Keratinocyte (primary cell): ENCODE measurements at regions not wholly inside any gene's neighbourhood (a gene's known extent, or its start where the extent isn't known, plus 50 kb on each side); places are given as distances from the start of the nearest gene placed in this dataset.

Experiments
- DNase-seq: peaks from one replicate; pipeline ENCODE4 v3.0.0-alpha.2; 2011; ENCODE audit warnings: low read depth, missing footprints, low spot score
- FAIRE-seq: peaks from 2 replicates; lab custom pipeline; 2011; peaks lifted over from hg19 to GRCh38; lab: Jason Lieb, UNC
- H2AFZ ChIP-seq: 2 replicates; pipeline ENCODE4 v1.6.0; 2012; ENCODE audit warnings: low read length, control low read depth, inconsistent platforms; ENCODE audit not compliant: control insufficient read depth
- H3K27ac ChIP-seq: 2 replicates; pipeline ENCODE4 v1.5.1; 2011; ENCODE audit warnings: low read length; ENCODE audit not compliant: control insufficient read depth, insufficient read depth
- H3K27me3 ChIP-seq: 3 replicates; pipeline ENCODE4 v1.6.0; 2011; ENCODE audit warnings: low read length; ENCODE audit not compliant: control insufficient read depth, insufficient read depth; ENCODE audit errors: extremely low read depth
- H3K36me3 ChIP-seq, 2 experiments: 2 replicates in 1 of 2; 3 replicates in 1 of 2; pipeline ENCODE4 v1.5.1; 2011; ENCODE audit warnings: low read length in 2 of 2, mild to moderate bottlenecking in 1 of 2; ENCODE audit not compliant: control insufficient read depth in 2 of 2, insufficient read depth in 2 of 2; ENCODE audit errors: extremely low read depth in 1 of 2
- H3K4me1 ChIP-seq: 3 replicates; pipeline ENCODE4 v1.5.1; 2011; ENCODE audit warnings: low read length; ENCODE audit not compliant: control insufficient read depth, insufficient read depth; ENCODE audit errors: extremely low read depth
- H3K4me2 ChIP-seq: 3 replicates; pipeline ENCODE4 v1.6.0; 2011; ENCODE audit warnings: low read depth, low read length; ENCODE audit not compliant: control insufficient read depth, insufficient read depth; ENCODE audit errors: extremely low read depth
- H3K4me3 ChIP-seq, 3 experiments: fragments of 200-600 bp in 1 of 3; sonication (generic) in 1 of 3; 2 replicates in 2 of 3; 3 replicates in 1 of 3; pipeline ENCODE4 v1.5.1; 2011 to 2016; ENCODE audit warnings: low read length in 3 of 3, mild to moderate bottlenecking in 3 of 3, control low read depth in 2 of 3, inconsistent platforms in 1 of 3, low read depth in 1 of 3, mixed read lengths in 1 of 3, mixed run types in 1 of 3, moderate library complexity in 1 of 3; ENCODE audit not compliant: control insufficient read depth in 2 of 3, insufficient read depth in 2 of 3; ENCODE audit errors: extremely low read depth in 1 of 3
- H3K79me2 ChIP-seq: 2 replicates; pipeline ENCODE4 v1.6.0; 2012; ENCODE audit warnings: low read length; ENCODE audit not compliant: control insufficient read depth, insufficient read depth
- H3K9ac ChIP-seq: 3 replicates; pipeline ENCODE4 v1.6.0; 2011; ENCODE audit warnings: low read length; ENCODE audit not compliant: control insufficient read depth, insufficient read depth; ENCODE audit errors: extremely low read depth
- H3K9me1 ChIP-seq: 3 replicates; pipeline ENCODE4 v1.6.0; 2011; ENCODE audit warnings: low read length; ENCODE audit not compliant: control insufficient read depth, insufficient read depth; ENCODE audit errors: extremely low read depth
- H3K9me3 ChIP-seq: 2 replicates; pipeline ENCODE4 v1.5.1; 2012; ENCODE audit warnings: low read depth, low read length; ENCODE audit not compliant: control insufficient read depth
- H4K20me1 ChIP-seq: 3 replicates; pipeline ENCODE4 v1.6.0; 2011; ENCODE audit warnings: low read length; ENCODE audit not compliant: control insufficient read depth, insufficient read depth; ENCODE audit errors: extremely low read depth
- CTCF ChIP-seq, 3 experiments: IDR thresholded peaks in 1 of 3; conservative IDR thresholded peaks in 1 of 3; optimal IDR thresholded peaks in 1 of 3; 2 replicates in 2 of 3; 3 replicates in 1 of 3; pipeline versions ENCODE3 to v1.5.1; 2011; ENCODE audit warnings: low read length in 3 of 3, mild to moderate bottlenecking in 3 of 3, moderate library complexity in 2 of 3, control low read depth in 1 of 3, inconsistent platforms in 1 of 3; ENCODE audit not compliant: insufficient read depth in 2 of 3; ENCODE audit errors: extremely low read depth in 1 of 3
- EZH2 ChIP-seq: IDR thresholded peaks from one replicate; pipeline ENCODE4 v1.6.1; 2012; ENCODE audit warnings: inconsistent platforms, mild to moderate bottlenecking, low read length, moderate library complexity
- dilution Hi-C: fragments of 300-500 bp; cut with MboI; formaldehyde crosslinking; loops from one replicate; pipeline ENCODE4 v1.7.0; 2020; ENCODE audit warnings: low sequenced_read_pairs; ENCODE audit not compliant: extremely low pct_ligation_motif_present

- H3K36me3 ChIP-seq, result no peaks in the 10 kb centered on the region
- TF ChIP-seq CTCF (optimal IDR thresholded peaks at IDR 0.05 in 1 of 3, IDR thresholded peaks at IDR 0.05 in 1 of 3, conservative IDR thresholded peaks at IDR 0.05 in 1 of 3; ENCODE audit: extremely low read depth in 1 of 3, insufficient read depth in 2 of 3, low read length in 3 of 3) (no peak), EZH2 (no peak)
- H2AFZ ChIP-seq, result peak overlapping the region; percentile 56
- dilution Hi-C loops, result no loop called here
- no peaks in the 10 kb centered on the region for H3K79me2 ChIP-seq
- H3K9me3 ChIP-seq, result no peaks in the 10 kb centered on the region
- H3K9me1 ChIP-seq, result no peaks in the 10 kb centered on the region
- DNase-seq (no peak), FAIRE-seq (no peak)
- no peak overlapping the region for H3K27ac ChIP-seq
- no peaks in the 10 kb centered on the region for H4K20me1 ChIP-seq
- no peak overlapping the region for H3K4me3 ChIP-seq
- H3K4me1 ChIP-seq, result no peaks in the 10 kb centered on the region
- H3K9ac ChIP-seq, result no peak overlapping the region
- H3K27me3 ChIP-seq, result no peaks in the 10 kb centered on the region
- H3K4me2 ChIP-seq, result no peak overlapping the region
Measured at GRCh38 chr13:105518086-105518485, 1017.4 kb downstream of the EFNB2 start.

- no peaks in the 10 kb centered on the region for H3K4me1 ChIP-seq
- H3K36me3 ChIP-seq, result no peaks in the 10 kb centered on the region
- H3K27ac ChIP-seq, result no peak overlapping the region
- H3K9me1 ChIP-seq, result no peaks in the 10 kb centered on the region
- H3K79me2 ChIP-seq, result no peaks in the 10 kb centered on the region
- no peak overlapping the region for H2AFZ ChIP-seq
- no peaks in the 10 kb centered on the region for H4K20me1 ChIP-seq
- H3K4me3 ChIP-seq, result no peak overlapping the region
- H3K9ac ChIP-seq, result no peak overlapping the region
- DNase-seq (no peak), FAIRE-seq (no peak)
- H3K27me3 ChIP-seq, result no peaks in the 10 kb centered on the region
- dilution Hi-C loops, result no loop called here
- no peak overlapping the region for H3K4me2 ChIP-seq
- TF ChIP-seq EZH2 (no peak), CTCF (optimal IDR thresholded peaks at IDR 0.05 in 1 of 3, IDR thresholded peaks at IDR 0.05 in 1 of 3, conservative IDR thresholded peaks at IDR 0.05 in 1 of 3; ENCODE audit: extremely low read depth in 1 of 3, insufficient read depth in 2 of 3, low read length in 3 of 3) (no peak)
- H3K9me3 ChIP-seq, result no peaks in the 10 kb centered on the region
Measured at GRCh38 chr13:105514401-105514800, 1021.1 kb downstream of the EFNB2 start.
